HG02885 (cell line): ENCODE measurements at regions not wholly inside any gene's neighbourhood (a gene's known extent, or its start where the extent isn't known, plus 50 kb on each side); places are given as distances from the start of the nearest gene placed in this dataset.
"Not testable (repeated sequence)": the region's sequence is repeated elsewhere in the genome, so short reads cannot be mapped to it uniquely, and the experiment has no call there.

Source experiments
- ATAC-seq: cut with Tn5 transposase; IDR thresholded peaks from one replicate; pipeline ENCODE4 v1.9.1; 2021; ENCODE audit warnings: mild to moderate bottlenecking; ENCODE audit not compliant: unreplicated experiment, poor library complexity

DNA sequence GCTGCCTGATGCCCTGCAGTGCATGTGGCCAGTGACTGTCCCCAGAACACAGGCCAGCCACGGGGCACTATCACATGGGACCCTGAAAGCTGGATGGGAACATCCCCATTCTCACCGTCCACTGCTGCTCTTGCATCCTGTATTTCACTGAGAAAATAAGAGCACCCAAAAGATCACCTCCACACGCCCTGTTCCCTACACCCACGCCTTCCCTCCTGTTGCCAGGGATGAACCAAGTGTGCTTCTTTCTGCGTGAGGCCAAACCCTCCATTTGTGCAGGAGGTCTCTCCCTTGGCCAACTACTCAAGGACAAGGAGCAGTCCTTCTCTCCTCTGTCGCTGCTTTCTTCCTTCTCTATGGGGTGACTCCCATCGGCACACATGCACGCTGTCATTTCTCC lies 118.3 kb downstream of the LRRC37A3 start:
- not testable (repeated sequence) for ATAC-seq

DNA sequence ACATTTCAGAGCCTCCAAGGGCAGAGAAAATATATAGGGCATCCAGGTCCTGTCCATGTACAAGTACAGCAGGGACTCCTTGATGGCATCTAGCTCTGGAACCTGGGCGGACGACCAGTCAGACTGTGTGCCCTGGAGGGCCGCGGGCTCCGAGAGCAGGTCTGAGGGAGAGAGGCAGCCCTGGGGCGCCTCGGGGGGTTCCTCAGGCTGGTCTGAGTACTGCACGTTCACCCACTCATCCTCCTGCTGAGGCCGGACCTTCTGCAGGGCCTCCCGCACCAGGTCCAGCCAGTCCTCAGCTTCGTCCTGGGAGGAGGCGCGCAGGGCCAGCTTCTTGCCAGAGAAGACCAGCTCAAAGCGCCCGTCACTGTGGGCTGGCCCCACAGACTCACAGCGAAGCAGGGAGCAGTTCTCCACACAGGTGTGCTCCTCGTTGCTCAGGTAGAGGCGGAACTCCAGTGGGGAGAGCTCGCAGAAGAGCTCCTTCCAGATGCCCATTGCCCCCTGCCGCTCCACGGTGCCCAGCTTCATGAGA lies 118.8 kb downstream of the LRRC37A3 start:
- not testable (repeated sequence) for ATAC-seq

DNA sequence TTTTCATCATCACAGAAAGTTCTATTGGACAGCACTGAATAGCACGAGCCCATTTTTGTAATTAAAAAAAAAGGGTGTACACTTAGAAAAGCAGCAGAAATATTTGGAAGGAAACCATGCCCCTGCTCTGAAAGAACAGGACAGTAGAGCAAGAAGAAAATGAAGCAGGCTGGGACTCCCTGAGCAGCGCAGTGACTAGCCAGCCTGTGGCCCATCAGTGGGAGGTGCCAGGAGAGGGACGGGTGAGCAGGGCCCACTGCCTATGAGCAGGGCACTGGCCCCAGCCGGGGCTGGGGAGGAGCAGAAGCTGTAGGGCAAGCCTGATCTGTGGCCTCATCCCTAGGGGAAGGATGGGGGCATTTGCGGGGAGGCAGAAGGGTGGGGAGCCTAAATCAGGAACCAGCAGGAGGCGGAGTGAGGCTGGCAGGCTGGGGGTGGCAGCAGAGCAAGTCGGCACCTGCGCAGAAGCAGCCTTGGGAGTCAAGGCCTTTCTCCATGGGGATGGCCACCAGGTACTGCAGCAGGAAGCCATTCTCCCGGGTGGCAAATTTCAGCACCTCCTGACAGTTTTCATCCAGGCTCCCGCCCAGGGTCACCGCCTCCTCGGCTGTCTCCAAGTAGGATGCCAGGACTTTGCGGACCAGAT lies 119.6 kb downstream of the LRRC37A3 start:
- not testable (repeated sequence) for ATAC-seq

DNA sequence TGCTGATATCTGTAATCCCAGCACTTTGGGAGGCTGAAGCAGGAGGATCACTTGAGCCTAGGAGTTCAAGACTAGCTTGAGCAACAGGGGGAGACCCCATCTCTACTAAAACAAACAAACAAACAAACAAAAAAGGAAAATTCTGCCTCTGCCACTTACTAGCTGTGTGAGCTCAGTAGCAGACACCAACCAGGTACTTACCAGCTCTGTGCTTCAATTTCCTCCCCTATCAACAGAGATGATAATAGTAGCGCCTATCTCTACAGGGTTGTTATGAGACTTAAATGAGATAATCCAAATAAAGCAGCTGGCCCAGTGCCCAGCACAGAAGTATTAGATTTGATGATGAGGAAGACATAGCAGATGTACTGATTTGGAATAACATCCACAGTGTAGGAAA lies 120.3 kb downstream of the LRRC37A3 start:
- ATAC-seq: not testable (repeated sequence)

DNA sequence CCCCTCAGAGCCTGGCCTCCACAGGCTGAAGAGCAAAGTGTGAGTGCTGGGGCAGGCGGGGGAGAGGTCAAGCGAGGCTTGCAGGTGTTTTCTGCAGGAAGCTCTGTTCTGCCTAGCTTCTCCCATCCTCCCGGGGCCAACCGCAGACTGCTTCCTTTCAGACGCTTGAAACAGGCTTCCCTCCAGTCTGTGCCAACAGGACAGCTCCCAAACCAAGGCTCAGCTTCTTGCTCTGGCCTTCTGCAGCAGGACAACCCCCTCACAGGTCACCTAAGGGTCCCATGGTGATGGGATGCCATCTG lies 120.8 kb downstream of the LRRC37A3 start:
- not testable (repeated sequence) for ATAC-seq

DNA sequence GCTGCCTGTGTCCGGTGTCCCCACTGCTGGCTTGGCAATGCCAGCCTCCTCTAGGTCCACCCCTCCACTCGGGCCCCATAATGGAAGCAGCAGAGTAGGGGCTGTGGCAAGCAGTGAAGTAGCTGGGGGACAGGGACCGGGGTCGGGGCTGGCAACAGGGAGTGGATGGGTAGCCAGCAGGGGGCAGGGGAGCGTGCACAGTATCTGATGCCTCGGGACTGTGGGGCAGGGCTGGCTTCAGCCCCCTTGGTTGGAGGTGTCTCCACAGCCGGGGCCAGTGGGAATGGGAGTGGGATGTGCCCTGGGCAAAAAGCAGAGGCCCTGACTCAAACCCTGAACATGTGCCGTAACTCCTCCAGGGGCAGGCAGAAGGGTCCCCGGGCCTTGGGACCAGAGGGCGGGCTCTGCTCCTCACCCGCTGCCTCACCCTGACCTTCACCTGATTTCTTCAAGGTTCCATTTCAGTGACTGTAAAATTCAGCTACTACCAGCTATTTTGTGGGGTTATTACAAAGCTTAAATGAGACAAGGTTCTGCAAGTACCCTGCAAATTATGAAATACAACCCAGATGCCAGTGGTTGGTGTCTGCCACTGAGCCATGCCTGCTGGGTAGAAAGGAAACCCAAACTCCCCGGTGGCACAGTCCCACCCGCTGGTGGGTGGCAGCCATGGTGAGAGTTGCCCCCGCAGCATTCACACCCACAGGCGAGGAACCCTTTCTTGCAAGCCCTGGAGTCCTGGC lies 121.4 kb downstream of the LRRC37A3 start:
- not testable (repeated sequence) for ATAC-seq

DNA sequence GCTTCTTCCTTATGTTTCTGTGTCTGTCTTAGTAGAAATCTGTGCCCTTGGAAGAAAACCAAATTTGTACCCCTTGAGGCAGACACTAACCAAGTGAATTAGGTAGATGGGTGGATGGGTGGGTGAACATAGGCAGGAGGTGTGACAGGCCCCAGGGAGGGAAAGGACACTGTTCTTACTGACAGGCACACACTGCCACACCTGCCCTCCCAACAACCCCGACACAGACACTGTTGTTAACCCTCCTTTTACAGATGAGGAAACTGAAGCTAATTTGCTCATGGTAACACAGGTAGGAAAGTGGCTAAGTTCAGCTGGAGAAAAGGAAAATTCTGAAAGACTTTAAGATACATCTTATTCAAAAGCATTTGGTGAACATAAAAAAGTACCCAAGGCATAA lies 123.9 kb downstream of the LRRC37A3 start:
- ATAC-seq: not testable (repeated sequence)

DNA sequence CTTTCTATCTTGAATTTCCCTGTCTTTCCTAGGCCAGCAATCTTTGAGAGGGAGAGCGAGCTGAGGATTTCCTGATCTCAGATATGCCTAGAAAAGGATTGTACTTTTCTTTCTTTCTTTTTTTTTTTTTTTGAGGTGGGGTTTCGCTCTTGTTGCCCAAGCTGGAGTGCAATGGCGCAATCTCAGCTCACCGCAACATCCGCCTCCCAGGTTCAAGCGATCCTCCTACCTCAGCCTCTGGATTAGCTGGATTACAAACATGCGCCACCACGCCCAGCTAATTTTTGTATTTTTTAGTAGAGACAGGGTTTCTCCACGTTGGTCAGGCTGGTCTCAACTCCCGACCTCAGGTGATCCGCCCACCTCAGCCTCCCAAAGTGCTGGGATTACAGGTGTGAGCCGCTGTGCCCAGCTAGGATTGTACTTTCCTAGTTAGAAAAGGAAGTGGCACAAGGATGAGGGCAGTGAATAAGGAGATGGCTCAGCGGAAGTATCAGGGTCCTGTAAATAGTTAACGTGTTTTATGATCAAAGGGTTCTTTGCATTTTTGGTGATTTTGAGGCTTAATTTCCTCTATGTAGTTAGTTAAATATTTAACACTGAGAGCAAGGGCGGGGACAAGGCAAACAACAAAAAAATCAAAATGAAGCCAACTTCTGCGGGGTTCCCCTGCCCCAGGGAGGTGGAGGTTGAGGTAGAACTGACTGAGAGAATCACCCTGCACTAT lies 124.6 kb downstream of the LRRC37A3 start:
- not testable (repeated sequence) for ATAC-seq

DNA sequence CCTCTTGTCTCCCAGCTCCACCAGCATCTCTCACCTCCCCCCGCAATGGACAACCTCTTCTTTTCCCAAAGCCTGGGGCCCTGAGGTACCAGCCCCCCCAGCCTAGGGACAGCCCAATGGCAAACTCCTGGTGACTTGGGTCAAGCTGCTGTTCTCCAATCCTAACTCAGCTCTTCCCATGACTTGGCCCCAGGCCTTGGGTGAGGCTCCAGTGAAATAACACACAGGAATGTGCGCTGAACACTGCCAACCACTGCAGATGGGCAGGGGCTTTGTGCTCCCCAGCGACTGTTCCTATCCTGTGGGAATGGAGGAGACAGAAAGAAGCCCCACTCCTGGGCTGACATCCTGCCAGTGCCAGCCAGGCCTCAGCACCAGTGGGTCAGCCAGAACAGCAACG lies 125.2 kb downstream of the LRRC37A3 start:
- ATAC-seq: not testable (repeated sequence)

DNA sequence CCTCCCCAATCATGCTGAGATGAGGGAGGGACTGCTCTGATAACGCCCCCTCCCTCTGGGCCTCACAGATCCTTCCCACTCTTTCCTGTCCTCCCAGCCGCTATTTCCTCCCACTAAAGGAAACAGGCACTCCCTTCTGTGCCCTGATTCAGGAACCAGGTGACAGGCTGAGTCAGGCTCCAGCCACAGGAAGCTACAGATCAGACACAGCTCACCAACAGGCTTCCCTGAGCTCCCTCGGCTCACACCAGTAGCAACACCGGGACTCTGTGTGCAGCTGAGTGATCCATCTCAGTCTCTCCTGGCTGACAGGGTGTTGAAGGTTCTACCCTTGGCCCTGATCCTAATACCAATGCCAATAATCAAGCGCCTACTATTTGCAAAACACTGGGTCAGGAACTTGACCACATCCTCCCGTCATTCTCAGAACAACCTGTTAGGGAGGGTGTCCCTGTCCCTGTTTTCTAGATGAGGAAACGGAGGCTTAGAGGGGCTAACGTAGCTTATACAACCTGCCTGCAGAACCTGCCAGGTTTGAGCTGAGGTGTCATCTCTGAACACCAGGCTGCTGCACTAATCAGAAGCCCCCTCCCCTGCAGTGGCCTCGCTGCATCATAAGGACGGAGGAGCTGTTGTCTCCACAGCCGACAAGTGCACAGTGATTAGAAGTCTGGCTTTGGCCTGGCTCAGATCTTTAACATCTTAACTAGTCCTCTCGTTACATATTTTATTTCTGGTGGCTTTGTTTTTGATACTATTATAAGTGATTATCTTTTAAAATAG lies 126.3 kb downstream of the LRRC37A3 start:
- not testable (repeated sequence) for ATAC-seq

DNA sequence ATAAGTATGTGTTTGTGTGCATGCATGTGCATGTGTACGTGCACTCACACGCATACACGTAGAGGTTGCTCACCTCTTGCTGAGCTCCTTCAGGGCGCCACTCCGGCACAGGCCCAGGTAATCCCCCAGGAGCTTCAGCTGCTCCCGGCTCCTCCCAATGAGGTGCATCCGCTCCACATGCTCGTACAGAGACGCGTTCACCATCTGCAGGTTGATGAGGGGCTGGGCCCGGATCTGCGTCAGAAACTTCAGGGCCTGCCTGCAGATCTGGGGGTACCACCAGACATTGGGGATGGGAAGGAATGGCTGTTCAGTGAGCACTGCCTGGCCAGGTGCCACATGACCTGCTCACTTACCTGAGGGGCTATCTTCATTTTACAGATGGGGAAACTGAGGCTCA lies 127.0 kb downstream of the LRRC37A3 start:
- ATAC-seq: not testable (repeated sequence)

DNA sequence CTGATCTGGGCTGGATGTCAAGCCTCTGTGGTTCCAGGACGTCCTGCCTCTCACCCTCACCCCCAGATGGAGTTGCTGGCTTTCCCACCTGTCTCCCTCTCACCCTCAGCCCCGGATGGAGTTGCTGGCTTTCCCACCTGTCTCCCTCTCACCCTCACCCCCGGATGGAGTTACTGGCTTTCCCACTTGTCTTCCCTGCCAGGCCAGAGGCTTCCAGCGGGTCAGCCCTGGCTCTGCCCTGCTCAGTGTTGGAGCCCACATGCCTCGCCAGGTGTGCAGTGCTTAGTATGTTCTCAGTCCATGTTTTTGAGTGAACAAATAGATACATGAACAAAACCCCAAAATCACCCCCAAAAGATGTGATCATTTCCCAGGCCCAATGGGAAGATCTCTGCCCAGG lies 127.6 kb downstream of the LRRC37A3 start:
- ATAC-seq: not testable (repeated sequence)

DNA sequence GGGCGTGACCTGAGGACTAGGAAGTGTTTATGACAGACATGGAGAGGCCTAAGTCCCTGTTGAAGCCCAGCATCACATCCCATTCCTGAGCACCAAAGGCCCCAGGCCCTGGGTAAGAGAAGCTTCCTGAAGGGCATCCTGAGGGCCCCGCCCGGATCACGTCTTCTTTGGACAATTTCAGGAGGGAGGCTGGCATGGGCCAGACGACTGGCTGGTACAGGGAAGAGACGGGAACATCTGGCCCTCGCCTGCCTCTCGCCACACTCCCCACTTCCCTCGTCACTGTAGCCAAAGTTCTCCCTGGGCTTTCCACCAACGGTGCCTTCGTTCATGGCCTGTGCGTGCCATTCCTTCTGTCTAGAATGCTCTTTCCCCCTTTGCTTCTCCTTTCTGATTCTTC lies 128.1 kb downstream of the LRRC37A3 start:
- ATAC-seq: not testable (repeated sequence)

DNA sequence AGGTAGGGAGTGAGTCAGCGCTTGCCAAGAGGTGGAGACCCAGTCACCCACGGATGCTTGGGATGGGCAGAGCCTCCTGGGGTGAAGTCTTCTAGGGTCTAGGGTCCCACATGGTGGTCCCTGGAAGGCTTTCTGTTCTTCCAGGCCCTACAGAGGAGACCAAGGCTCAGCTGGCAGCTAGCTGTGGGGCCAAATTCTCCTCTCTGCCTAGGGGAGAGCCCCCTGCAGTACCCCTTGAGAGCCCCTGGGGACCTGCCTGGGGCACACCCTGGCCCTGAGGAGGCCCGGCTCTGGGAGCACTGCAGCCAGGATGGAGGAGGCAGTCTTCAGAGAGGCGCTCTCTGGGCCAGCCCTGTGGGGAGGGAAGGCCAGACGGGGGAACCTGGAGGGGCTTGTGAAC lies 128.6 kb upstream of the SMURF2 start:
- ATAC-seq: not testable (repeated sequence)

DNA sequence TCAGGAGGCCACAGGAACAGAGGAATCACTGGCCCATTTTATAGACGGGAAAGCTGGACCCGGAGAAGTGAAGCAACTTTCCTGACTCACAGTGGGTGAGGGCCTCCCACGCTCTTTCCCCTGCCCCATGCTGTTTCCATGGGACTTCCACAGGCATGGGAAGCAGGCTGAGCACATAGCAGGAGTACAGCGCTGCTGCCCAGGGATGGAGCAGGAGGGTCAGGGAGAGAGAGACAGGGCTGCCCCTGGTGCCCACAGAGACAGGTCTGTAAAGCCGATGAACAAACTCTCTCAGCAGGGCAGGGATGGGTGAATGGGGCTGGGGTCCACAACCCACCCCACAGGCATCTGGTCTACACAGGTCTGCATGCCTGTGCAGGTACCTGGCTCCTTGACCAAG lies 128.1 kb upstream of the SMURF2 start:
- ATAC-seq: not testable (repeated sequence)

DNA sequence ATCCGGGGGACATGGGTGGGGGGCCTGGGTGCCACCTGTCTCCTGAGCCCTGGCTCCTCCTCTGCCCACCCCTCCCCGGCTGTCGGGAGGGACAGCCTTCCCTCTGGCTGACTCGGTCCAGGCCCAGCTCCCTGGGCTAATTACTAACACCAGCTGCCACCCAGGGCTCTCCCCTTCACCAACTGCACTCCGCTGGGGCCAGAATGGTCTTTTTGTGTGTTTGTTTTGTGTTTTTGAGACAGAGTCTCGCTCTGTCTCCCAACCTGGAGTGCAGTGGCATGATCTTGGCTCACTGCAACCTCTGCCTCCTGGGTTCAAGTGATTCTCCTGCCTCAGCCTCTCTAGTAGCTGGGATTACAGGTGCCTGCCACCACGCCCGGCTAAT lies 126.9 kb upstream of the SMURF2 start:
- ATAC-seq: not testable (repeated sequence)

DNA sequence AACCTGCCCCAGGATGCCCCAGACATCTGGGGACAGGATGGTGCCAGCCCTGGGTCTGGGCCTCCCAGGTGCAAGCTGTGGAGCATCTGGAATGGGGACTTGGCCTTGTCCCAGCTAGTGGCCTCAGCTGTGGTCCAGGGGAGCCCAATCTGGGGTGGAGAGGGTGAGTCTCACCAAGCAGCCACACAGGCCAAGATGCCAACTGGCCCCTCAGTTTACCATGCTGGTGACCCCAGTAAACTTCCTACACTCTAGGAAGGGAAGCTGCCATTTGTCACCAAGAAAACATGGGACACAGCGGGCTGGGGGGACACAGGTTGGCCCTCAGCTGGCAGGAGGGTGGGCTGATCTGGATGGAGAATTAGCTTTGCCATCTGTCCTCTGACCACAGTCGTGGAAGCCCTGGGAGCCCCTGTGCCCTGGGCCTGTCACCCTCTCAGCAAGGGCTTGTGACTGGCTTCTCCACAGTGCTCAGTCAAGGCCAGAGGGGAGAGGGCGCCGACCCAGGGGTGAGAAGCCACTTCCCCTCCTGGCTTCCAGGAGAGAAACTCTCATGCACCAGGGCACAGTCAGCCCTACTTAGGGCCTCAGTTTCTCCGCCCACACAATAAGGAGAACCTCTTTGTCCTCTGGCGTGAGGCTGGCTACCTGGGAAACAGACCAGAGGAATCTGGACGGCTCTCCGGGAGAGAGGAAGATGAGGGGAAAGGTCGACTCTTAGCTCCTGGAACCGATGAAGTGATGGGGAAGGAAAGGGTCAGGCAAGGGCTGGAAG lies 126.4 kb upstream of the SMURF2 start:
- ATAC-seq: no peak

DNA sequence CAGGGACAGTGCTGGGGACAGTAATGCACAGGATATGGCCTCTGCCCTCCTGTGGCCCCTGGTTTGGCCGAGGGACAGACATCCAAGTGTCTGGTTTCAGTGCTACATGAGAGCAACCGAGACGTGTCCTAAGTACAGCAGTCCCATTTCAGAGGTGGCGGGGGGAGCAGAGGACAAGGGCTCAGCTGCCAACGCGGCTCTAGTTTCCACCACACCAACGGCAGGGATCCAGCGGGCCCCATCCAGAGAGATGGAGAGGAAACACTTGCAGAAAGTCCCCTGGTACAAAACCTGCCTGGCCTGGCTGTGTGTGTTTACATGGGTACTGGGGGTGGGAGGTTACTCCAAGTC lies 125.8 kb upstream of the SMURF2 start:
- ATAC-seq: no peak

DNA sequence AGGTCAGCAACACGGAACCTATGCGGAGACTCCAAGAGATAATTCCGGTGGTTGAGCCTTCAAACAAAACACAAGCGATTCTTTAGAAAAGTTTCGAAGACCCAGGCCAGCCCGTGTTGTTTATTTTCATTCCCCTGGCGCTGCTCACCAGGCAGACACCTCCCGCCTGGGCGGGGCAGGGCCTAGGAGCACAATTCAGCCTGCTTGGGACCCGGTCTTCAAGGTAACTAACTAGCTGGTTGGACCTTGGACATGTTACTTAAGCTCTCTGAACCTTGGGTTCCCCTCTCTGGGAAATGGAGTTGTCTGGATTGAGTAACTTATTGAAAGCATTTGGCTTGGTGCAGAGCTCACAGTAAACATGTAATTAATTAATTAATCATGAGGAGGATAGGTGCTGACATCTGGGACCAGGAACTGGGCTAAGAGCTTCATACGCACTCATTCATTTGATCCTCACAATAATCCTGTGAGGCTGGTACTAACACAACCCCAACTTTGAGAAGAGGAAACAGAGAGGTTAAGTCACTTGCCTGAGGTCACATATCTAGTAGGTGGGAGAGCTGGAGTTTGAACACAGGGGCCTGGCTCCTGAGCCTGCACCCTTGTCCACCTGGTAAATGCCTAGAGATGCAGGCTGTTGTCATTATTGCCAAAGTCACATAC lies 125.3 kb upstream of the SMURF2 start:
- ATAC-seq: no peak
